ENCODE measurements at regions not wholly inside any gene's neighbourhood (a gene's known extent, or its start where the extent isn't known, plus 50 kb on each side); places are given as distances from the start of the nearest gene placed in this dataset.

- H3K36me3 ChIP-seq (ENCODE audit: insufficient read depth in 1 of 2, low read depth in 1 of 2), result no peaks in the 10 kb centered on the region
- H3K27ac ChIP-seq, result no peak overlapping the region
- WGBS, 3 donors, result 19 to 24% (median 21%) methylated on average over 1 of the region's 1 CpG
- no peak for TF ChIP-seq CTCF (IDR thresholded peaks at IDR 0.05)
- H3K9me3 ChIP-seq, result no peaks in the 10 kb centered on the region
- H3K4me3 ChIP-seq, result no peak overlapping the region
- H3K27me3 ChIP-seq (ENCODE audit: insufficient read depth in 3 of 3, low read length in 2 of 3), result no peaks in the 10 kb centered on the region
- no peaks in the 10 kb centered on the region for H3K4me1 ChIP-seq
- ATAC-seq, result no peak
- DNase-seq, result no peak
- intact Hi-C loops (cut with DNase I), result no loop called here
Observed at GRCh38 chr20:22974354-22974753, 60.8 kb upstream of the SSTR4 start.

- no peaks in the 10 kb centered on the region for H3K9me3 ChIP-seq
- H3K4me1 ChIP-seq, result no peaks in the 10 kb centered on the region
- H3K36me3 ChIP-seq (ENCODE audit: insufficient read depth in 1 of 2, low read depth in 1 of 2), result no peaks in the 10 kb centered on the region
- DNase-seq (peak; percentile 30 to 61), ATAC-seq (peak in 3 of 4 donors; percentile 51 to 76 (median 69))
- intact Hi-C loops (cut with DNase I), result no loop called here
- H3K27me3 ChIP-seq (ENCODE audit: insufficient read depth in 3 of 3, low read length in 2 of 3), result peaks cover 0 to 3% (median 0%) of the 10 kb centered on the region in 3 donors
- H3K4me3 ChIP-seq, result no peak overlapping the region
- H3K27ac ChIP-seq, result no peak overlapping the region
- 9 to 12% (median 12%) methylated on average over 4 of the region's 4 CpGs for WGBS, 3 donors
- TF ChIP-seq CTCF (IDR thresholded peaks at IDR 0.05), result no peak
Observed at GRCh38 chr20:22977047-22977785, 57.9 kb upstream of the SSTR4 start.

- H3K36me3 ChIP-seq (ENCODE audit: insufficient read depth in 1 of 2, low read depth in 1 of 2), result no peaks in the 10 kb centered on the region
- H3K4me1 ChIP-seq, result no peaks in the 10 kb centered on the region
- WGBS, 3 donors, result 68 to 78% (median 71%) methylated on average over 4 of the region's 4 CpGs
- no peak for TF ChIP-seq CTCF (IDR thresholded peaks at IDR 0.05)
- no peaks in the 10 kb centered on the region for H3K9me3 ChIP-seq
- intact Hi-C loops (cut with DNase I), result no loop called here
- no peak overlapping the region for H3K27ac ChIP-seq
- no peak overlapping the region for H3K4me3 ChIP-seq
- DNase-seq, result no peak
- ATAC-seq, result no peak
- H3K27me3 ChIP-seq (ENCODE audit: insufficient read depth in 3 of 3, low read length in 2 of 3), result peaks cover 0 to 3% (median 0%) of the 10 kb centered on the region in 3 donors
Observed at GRCh38 chr20:22984008-22984407, 51.1 kb upstream of the SSTR4 start.

- H3K4me3 ChIP-seq, result no peak overlapping the region
- no peak overlapping the region for H3K27ac ChIP-seq
- TF ChIP-seq CTCF (IDR thresholded peaks at IDR 0.05), result no peak
- H3K4me1 ChIP-seq, result no peaks in the 10 kb centered on the region
- ATAC-seq, result no peak
- peaks cover 0 to 3% (median 0%) of the 10 kb centered on the region in 3 donors for H3K27me3 ChIP-seq (ENCODE audit: insufficient read depth in 3 of 3, low read length in 2 of 3)
- H3K36me3 ChIP-seq (ENCODE audit: insufficient read depth in 1 of 2, low read depth in 1 of 2), result no peaks in the 10 kb centered on the region
- H3K9me3 ChIP-seq, result no peaks in the 10 kb centered on the region
- WGBS, 3 donors, result 70 to 79% (median 77%) methylated on average over 8 of the region's 8 CpGs
- intact Hi-C loops (cut with DNase I), result no loop called here
- no peak for DNase-seq
Observed at GRCh38 chr20:22984606-22985005, 50.5 kb upstream of the SSTR4 start.

Measured in psoas muscle (tissue), 7 donors.